K562 (cell line): ENCODE measurements at regions not wholly inside any gene's neighbourhood (a gene's known extent, or its start where the extent isn't known, plus 50 kb on each side); places are given as distances from the start of the nearest gene placed in this dataset.

Experiments used
- ATAC-seq: fragments of 200-7000 bp; cut with Tn5 transposase; 3 replicates; pipeline ENCODE4 v1.9.1; 2020; ENCODE audit warnings: moderate library complexity
- BruUV-seq: library from RNA; stranded (reverse); fragments of 400-500 nt; replicated peaks from 2 replicates; lab custom pipeline; 2021; lab: Mats Ljungman, UMichigan
- CTCF ChIA-PET: fragments of 300-600 bp; formaldehyde crosslinking; extraction: SDS; loops from one replicate; lab custom pipeline; 2021; ENCODE audit warnings: low intra/inter-chr PET ratio; lab: Yijun Ruan, JAX
- POLR2A ChIA-PET: fragments of 300-600, 350-650 bp; sonication (Branson Sonifier 250); formaldehyde crosslinking; extraction: SDS; loops from one replicate; lab custom pipeline; 2021; ENCODE audit warnings: antibody characterized with exemption, inconsistent platforms; lab: Yijun Ruan, JAX
- DNase-seq, 4 experiments: peaks; one replicate each; pipeline versions ENCODE4 v3.0.0 to v3.0.0-alpha.2; 2011 to 2018; ENCODE audit warnings: low spot score in 3 of 4, mixed read lengths in 3 of 4; ENCODE audit errors: extremely low read depth in 1 of 4
- FAIRE-seq: peaks from 2 replicates; lab custom pipeline; 2011; peaks lifted over from hg19 to GRCh38; lab: Jason Lieb, UNC
- H2AFZ ChIP-seq: 2 replicates; pipeline ENCODE4 v1.6.0; 2011; ENCODE audit warnings: low read depth, low read length, control low read depth, inconsistent platforms
- H3K27ac ChIP-seq: fragments of 200-600 bp; 3 replicates; pipeline ENCODE4 v1.8.0; 2011; ENCODE audit warnings: low read depth, mild to moderate bottlenecking, control low read depth, inconsistent platforms, low read length, moderate library complexity, mixed read lengths; ENCODE audit errors: extremely low read depth
- H3K27me3 ChIP-seq, 2 experiments: fragments of 300-600 bp in 1 of 2; 2 replicates in 1 of 2; 3 replicates in 1 of 2; pipeline versions ENCODE4 v1.6.0 to v1.8.0; 2011; ENCODE audit warnings: inconsistent platforms in 2 of 2, low read length in 2 of 2, mild to moderate bottlenecking in 1 of 2, mixed read lengths in 1 of 2, moderate library complexity in 1 of 2; ENCODE audit not compliant: control insufficient read depth in 2 of 2, insufficient read depth in 2 of 2
- H3K36me3 ChIP-seq: fragments of 300-600 bp; 3 replicates; pipeline ENCODE4 v1.8.0; 2011; ENCODE audit warnings: mild to moderate bottlenecking, low read length, inconsistent platforms; ENCODE audit not compliant: control insufficient read depth, insufficient read depth
- H3K4me1 ChIP-seq, 2 experiments: fragments of 200-600 bp in 1 of 2; replicated peaks in 1 of 2; 2 replicates in 1 of 2; 3 replicates in 1 of 2; pipeline versions ENCODE4 v1.5.1 to v1.8.0; 2011; ENCODE audit warnings: inconsistent platforms in 2 of 2, low read length in 2 of 2, mild to moderate bottlenecking in 1 of 2, mixed read lengths in 1 of 2, moderate library complexity in 1 of 2; ENCODE audit not compliant: control insufficient read depth in 2 of 2, insufficient read depth in 2 of 2
- H3K4me2 ChIP-seq: 2 replicates; pipeline ENCODE4 v1.6.1; 2011; ENCODE audit warnings: low read length, control low read depth, inconsistent platforms, mixed read lengths; ENCODE audit not compliant: insufficient read depth
- H3K4me3 ChIP-seq: fragments of 200-600 bp; sonication (generic), shearing (Covaris generic); 2 replicates; pipeline ENCODE4 v1.5.1; 2016; ENCODE audit warnings: control low read depth, inconsistent platforms
- H3K79me2 ChIP-seq: fragments of 200-600 bp; 3 replicates; pipeline ENCODE4 v1.8.0; 2011; ENCODE audit warnings: low read length, inconsistent platforms; ENCODE audit not compliant: control insufficient read depth, insufficient read depth
- H3K9ac ChIP-seq, 2 experiments: 2 replicates each; pipeline versions ENCODE4 v1.6.0 to v1.6.1; 2011; ENCODE audit warnings: low read depth in 2 of 2, low read length in 2 of 2, control low read depth in 1 of 2, inconsistent platforms in 1 of 2, mild to moderate bottlenecking in 1 of 2, mixed read lengths in 1 of 2; ENCODE audit not compliant: insufficient read depth in 1 of 2
- H3K9me1 ChIP-seq: one replicate; pipeline ENCODE4 v1.6.0; 2011; ENCODE audit warnings: inconsistent platforms, mild to moderate bottlenecking, low read length, moderate library complexity; ENCODE audit not compliant: control insufficient read depth, insufficient read depth
- H3K9me3 ChIP-seq: replicated peaks from 2 replicates; pipeline ENCODE4 v1.5.1; 2011; ENCODE audit warnings: low read depth, low read length, inconsistent platforms; ENCODE audit not compliant: control insufficient read depth, insufficient read depth
- H4K20me1 ChIP-seq: replicated peaks from 2 replicates; pipeline ENCODE4 v1.6.1; 2011; ENCODE audit warnings: low read length, inconsistent platforms, mixed read lengths; ENCODE audit not compliant: control insufficient read depth, insufficient read depth
- ZNF695 ChIP-seq: fragments of 450-650 bp; formaldehyde crosslinking; IDR thresholded peaks from 2 replicates; pipeline ENCODE4 v1.4.0; 2020; ENCODE audit warnings: mild to moderate bottlenecking, moderate library complexity
- WGBS: fragments of 100-300 bp; shearing (Covaris generic); methylation state at CpG from one replicate; pipeline ENCODE4 v1.1.6; 2016; ENCODE audit warnings: low coverage, mixed read lengths; ENCODE audit not compliant: insufficient coverage; ENCODE audit errors: missing lambda C conversion rate; 5-methylcytosine and 5-hydroxymethylcytosine counted together
- in situ Hi-C: fragments of 300-500 bp; cut with MboI; formaldehyde crosslinking; loops from 4 replicates; pipeline ENCODE4 v1.15.0; 2018; ENCODE audit warnings: inconsistent platforms, mixed read lengths
- intact Hi-C: fragments of 100-400 bp; cut with micrococcal nuclease; formaldehyde crosslinking; loops from 2 replicates; pipeline ENCODE4 v1.14.2; 2022
- TF ChIP-seq, protein P1 (sequence below): sonication (generic); formaldehyde crosslinking; IDR thresholded peaks from 2 replicates; pipeline ENCODE4 v1.8.0; 2023; ENCODE audit warnings: missing genetic modification reagents, mild to moderate bottlenecking, borderline replicate concordance
- TF ChIP-seq, protein P2 (sequence below): fragments of 450-650 bp; formaldehyde crosslinking; IDR thresholded peaks from 2 replicates; pipeline ENCODE4 v1.4.0; 2020; ENCODE audit warnings: mild to moderate bottlenecking, moderate library complexity
- TF ChIP-seq, protein P3 (sequence below), 2 experiments: fragments of 450-650 bp; IDR thresholded peaks; 2 replicates each; pipeline ENCODE4 v1.6.1; 2016
- TF ChIP-seq, protein P4 (sequence below): fragments of 250-450 bp; sonication (Bioruptor Pico); IDR thresholded peaks from 2 replicates; pipeline ENCODE4 v1.4.0; 2020; ENCODE audit warnings: mild to moderate bottlenecking, moderate library complexity

DNA sequence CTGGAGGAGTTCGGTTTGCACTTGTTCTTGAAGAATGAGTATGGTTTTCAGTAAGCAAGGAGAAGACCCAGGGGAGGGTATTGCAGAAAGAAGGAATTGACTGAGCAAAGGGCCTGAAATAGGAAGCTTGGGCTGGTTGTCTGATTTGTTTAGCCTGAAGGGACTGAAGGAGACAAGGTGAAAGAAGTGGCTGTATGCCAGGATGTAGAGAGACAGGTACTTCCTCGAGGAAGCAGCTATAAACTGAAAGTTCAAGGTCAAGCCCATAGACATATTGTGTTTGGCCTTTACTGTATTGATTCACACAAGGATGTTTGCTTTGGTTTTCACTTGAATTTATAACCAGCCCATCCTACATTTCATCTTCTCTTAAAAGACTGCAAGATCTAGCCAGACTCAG is 183.1 kb downstream of the PALM2AKAP2 start:
- H3K9me1 ChIP-seq = no peaks in the 10 kb centered on the region

More for the DNA sequence above, 183.1 kb downstream of the PALM2AKAP2 start:
- in situ Hi-C loops = no loop called here
- no peak overlapping the region for H3K9ac ChIP-seq
- H3K36me3 ChIP-seq = no peaks in the 10 kb centered on the region
- no peak overlapping the region for H3K27ac ChIP-seq
- no peak for ATAC-seq
- H3K4me2 ChIP-seq = no peak overlapping the region
- no peaks in the 10 kb centered on the region for H3K9me3 ChIP-seq
- no peaks in the 10 kb centered on the region for H3K27me3 ChIP-seq
- no peaks in the 10 kb centered on the region for H4K20me1 ChIP-seq
- no peak for DNase-seq
- H3K4me1 ChIP-seq = no peaks in the 10 kb centered on the region
- FAIRE-seq = no peak
- BruUV-seq = no TSS peak
- no peak overlapping the region for H2AFZ ChIP-seq
- no peaks in the 10 kb centered on the region for H3K79me2 ChIP-seq
- intact Hi-C loops = no loop called here
- WGBS = 7% methylated on average over 2 of the region's 2 CpGs
- ChIA-PET POLR2A (no interaction called here), CTCF (no interaction called here)
- TF ChIP-seq, protein P1, sequence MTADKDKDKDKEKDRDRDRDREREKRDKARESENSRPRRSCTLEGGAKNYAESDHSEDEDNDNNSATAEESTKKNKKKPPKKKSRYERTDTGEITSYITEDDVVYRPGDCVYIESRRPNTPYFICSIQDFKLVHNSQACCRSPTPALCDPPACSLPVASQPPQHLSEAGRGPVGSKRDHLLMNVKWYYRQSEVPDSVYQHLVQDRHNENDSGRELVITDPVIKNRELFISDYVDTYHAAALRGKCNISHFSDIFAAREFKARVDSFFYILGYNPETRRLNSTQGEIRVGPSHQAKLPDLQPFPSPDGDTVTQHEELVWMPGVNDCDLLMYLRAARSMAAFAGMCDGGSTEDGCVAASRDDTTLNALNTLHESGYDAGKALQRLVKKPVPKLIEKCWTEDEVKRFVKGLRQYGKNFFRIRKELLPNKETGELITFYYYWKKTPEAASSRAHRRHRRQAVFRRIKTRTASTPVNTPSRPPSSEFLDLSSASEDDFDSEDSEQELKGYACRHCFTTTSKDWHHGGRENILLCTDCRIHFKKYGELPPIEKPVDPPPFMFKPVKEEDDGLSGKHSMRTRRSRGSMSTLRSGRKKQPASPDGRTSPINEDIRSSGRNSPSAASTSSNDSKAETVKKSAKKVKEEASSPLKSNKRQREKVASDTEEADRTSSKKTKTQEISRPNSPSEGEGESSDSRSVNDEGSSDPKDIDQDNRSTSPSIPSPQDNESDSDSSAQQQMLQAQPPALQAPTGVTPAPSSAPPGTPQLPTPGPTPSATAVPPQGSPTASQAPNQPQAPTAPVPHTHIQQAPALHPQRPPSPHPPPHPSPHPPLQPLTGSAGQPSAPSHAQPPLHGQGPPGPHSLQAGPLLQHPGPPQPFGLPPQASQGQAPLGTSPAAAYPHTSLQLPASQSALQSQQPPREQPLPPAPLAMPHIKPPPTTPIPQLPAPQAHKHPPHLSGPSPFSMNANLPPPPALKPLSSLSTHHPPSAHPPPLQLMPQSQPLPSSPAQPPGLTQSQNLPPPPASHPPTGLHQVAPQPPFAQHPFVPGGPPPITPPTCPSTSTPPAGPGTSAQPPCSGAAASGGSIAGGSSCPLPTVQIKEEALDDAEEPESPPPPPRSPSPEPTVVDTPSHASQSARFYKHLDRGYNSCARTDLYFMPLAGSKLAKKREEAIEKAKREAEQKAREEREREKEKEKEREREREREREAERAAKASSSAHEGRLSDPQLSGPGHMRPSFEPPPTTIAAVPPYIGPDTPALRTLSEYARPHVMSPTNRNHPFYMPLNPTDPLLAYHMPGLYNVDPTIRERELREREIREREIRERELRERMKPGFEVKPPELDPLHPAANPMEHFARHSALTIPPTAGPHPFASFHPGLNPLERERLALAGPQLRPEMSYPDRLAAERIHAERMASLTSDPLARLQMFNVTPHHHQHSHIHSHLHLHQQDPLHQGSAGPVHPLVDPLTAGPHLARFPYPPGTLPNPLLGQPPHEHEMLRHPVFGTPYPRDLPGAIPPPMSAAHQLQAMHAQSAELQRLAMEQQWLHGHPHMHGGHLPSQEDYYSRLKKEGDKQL (CRISPR knock-in tag) = no peak
- TF ChIP-seq, protein P2, sequence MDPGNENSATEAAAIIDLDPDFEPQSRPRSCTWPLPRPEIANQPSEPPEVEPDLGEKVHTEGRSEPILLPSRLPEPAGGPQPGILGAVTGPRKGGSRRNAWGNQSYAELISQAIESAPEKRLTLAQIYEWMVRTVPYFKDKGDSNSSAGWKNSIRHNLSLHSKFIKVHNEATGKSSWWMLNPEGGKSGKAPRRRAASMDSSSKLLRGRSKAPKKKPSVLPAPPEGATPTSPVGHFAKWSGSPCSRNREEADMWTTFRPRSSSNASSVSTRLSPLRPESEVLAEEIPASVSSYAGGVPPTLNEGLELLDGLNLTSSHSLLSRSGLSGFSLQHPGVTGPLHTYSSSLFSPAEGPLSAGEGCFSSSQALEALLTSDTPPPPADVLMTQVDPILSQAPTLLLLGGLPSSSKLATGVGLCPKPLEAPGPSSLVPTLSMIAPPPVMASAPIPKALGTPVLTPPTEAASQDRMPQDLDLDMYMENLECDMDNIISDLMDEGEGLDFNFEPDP (CRISPR knock-in tag) = no peak
- TF ChIP-seq, protein P3, sequence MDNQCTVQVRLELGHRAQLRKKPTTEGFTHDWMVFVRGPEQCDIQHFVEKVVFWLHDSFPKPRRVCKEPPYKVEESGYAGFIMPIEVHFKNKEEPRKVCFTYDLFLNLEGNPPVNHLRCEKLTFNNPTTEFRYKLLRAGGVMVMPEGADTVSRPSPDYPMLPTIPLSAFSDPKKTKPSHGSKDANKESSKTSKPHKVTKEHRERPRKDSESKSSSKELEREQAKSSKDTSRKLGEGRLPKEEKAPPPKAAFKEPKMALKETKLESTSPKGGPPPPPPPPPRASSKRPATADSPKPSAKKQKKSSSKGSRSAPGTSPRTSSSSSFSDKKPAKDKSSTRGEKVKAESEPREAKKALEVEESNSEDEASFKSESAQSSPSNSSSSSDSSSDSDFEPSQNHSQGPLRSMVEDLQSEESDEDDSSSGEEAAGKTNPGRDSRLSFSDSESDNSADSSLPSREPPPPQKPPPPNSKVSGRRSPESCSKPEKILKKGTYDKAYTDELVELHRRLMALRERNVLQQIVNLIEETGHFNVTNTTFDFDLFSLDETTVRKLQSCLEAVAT (IDR thresholded peaks at IDR 0.05) = no peak
- TF ChIP-seq ZNF695 (CRISPR knock-in tag) = no peak
- TF ChIP-seq, protein P4, sequence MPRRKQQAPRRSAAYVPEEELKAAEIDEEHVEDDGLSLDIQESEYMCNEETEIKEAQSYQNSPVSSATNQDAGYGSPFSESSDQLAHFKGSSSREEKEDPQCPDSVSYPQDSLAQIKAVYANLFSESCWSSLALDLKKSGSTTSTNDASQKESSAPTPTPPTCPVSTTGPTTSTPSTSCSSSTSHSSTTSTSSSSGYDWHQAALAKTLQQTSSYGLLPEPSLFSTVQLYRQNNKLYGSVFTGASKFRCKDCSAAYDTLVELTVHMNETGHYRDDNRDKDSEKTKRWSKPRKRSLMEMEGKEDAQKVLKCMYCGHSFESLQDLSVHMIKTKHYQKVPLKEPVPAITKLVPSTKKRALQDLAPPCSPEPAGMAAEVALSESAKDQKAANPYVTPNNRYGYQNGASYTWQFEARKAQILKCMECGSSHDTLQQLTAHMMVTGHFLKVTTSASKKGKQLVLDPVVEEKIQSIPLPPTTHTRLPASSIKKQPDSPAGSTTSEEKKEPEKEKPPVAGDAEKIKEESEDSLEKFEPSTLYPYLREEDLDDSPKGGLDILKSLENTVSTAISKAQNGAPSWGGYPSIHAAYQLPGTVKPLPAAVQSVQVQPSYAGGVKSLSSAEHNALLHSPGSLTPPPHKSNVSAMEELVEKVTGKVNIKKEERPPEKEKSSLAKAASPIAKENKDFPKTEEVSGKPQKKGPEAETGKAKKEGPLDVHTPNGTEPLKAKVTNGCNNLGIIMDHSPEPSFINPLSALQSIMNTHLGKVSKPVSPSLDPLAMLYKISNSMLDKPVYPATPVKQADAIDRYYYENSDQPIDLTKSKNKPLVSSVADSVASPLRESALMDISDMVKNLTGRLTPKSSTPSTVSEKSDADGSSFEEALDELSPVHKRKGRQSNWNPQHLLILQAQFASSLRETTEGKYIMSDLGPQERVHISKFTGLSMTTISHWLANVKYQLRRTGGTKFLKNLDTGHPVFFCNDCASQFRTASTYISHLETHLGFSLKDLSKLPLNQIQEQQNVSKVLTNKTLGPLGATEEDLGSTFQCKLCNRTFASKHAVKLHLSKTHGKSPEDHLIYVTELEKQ (CRISPR knock-in tag) = no peak
- H3K4me3 ChIP-seq = no peak overlapping the region
